SK-MEL-5 (cell line): ENCODE measurements at regions not wholly inside any gene's neighbourhood (a gene's known extent, or its start where the extent isn't known, plus 50 kb on each side); places are given as distances from the start of the nearest gene placed in this dataset.
A peak's percentile ranks its signal among the peaks of the same experiment; 100 is the strongest.

Source experiments
- DNase-seq: peaks from one replicate; pipeline ENCODE4 v3.0.0-alpha.2; 2016; ENCODE audit warnings: low read depth, low spot score
- in situ Hi-C: cut with HindIII; loops from 2 replicates; pipeline ENCODE4 v1.10.0; 2016; ENCODE audit warnings: low sequenced_read_pairs, high pct_unique_total_duplicates, low pct_unique_long_range_greater_than_20kb

DNA sequence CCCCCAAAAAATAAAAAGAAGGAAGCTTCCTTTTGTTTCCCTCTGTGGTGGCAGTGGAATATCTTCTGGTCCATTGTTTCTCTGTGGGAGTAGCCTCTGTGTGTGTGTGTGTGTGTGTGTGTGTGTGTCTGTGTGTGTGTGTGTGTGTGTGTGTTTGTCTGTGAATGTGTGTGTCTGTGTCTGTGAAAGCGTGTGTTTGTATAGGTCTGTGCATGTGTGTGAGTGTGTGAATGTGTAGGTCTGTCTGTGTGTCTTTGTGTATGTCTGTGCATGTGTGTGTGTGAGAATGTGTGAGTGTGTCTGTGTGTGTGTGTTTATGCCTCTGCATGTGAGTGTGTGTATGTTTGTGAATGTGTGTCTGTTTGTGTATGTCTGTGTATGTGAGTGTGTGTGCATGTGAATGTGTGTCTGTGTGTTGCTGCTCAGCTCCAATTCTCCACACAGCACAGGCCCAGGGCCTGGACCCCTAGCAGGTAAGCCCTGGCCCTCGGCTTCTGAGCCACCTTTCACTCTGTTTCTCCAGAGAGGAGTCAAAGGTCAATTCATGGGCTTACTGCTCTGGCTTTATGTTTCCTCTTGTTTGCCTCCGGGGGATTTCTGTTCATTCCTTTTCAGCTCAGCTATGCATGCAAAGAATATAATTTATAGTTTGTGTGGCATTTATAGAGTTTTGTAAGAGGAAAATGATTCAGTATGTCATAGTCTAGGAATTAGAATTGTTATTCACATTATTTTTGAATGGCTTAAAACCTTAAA lies 89.8 kb downstream of the UCHL1 start:
- DNase-seq, result peak; percentile 36
- in situ Hi-C loops, result no loop called here

DNA sequence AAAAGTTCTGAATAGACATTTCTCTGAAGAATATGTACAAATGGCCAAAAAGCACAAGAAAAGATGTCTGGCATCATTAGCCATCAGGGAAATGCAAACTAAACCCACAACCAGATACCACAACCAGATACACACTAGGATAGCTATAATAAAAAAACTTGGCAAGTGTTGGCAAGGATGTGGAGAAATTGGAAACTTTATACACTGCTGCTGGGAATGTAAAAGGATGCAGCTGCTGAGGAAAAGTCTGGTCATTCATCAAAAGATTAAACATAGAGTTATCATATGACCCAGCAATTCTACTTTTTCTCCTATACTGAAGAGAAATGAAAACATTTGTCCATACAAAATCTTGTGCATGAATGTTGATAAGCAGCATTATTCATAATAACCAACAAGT lies 92.3 kb downstream of the UCHL1 start:
- no peak for DNase-seq
- in situ Hi-C loops, result no loop called here

DNA sequence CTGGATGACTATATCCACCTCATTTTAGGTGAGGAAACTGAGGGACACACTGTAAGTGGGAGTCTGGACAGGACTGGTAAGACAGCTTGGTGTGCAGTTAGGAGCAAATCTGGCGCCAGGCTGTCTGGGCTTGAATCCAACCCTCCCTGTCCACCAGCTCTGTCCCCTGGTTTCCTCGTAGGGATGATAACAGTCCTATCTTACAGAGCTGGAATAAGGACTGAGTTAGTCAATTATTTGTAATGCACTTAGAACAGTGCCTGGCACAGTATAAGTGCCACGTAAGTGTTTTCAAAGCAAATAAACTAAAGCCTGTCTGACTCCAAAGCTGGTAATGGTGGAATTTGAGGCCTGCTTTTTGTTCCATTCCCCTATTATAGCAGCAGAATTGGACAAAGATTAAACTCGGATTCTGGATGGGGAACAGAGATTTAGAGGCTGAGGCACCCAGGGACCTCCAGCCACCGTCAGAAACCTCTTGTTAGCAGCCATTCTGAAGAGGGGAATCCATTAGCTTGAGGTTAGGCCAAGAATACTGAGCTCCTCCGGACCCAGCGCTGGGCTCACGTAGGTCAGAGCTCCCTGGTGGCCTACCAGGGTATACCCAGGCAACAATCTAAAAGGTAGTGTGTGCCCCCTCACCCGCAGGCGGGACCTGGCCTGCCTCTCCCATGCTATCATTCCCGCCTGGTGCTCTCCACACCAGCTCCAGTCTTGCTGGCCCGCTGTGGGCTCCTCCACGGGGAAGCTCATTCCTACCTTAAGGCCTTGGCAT lies 102.1 kb downstream of the UCHL1 start:
- in situ Hi-C loops, result no loop called here
- DNase-seq, result peak; percentile 24

DNA sequence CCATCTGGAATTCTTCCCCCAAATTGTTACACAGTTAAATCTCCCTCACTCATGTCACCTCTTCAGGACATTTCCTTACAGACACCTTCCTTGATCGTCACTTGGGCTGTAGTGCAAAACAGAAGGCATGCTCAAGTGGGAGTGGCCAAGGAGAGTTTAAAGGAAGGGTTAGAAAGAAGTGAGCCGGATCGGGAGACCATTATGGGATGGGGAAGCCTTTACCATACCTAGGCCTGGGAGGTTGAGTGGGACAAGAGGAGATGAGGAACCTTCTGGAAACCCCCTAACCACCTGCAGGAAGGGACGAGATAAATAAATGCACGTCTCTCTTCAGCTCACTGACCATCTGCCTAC lies 102.7 kb downstream of the UCHL1 start:
- in situ Hi-C loops, result no loop called here

DNA sequence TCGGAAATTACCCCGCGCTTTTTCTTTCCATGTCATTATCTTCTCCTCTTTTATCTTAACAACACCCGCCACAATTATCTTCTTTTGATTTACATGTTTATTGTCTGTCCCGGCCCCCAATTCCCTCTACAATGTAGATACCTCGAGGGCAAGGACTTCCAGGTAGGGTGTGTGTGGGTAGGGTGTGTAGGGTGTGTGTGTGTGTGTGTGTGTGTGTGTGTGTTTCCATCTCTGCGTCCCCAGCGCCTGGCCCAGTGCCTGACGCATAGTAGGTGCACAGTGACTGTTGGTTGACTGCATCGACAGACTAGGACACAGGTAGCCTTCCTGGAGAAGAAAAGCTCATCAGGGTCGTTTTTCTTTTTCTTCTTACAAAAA lies 103.1 kb downstream of the UCHL1 start:
- DNase-seq, result no peak
- in situ Hi-C loops, result no loop called here

More for the DNA sequence above, 102.7 kb downstream of the UCHL1 start:
- no peak for DNase-seq

DNA sequence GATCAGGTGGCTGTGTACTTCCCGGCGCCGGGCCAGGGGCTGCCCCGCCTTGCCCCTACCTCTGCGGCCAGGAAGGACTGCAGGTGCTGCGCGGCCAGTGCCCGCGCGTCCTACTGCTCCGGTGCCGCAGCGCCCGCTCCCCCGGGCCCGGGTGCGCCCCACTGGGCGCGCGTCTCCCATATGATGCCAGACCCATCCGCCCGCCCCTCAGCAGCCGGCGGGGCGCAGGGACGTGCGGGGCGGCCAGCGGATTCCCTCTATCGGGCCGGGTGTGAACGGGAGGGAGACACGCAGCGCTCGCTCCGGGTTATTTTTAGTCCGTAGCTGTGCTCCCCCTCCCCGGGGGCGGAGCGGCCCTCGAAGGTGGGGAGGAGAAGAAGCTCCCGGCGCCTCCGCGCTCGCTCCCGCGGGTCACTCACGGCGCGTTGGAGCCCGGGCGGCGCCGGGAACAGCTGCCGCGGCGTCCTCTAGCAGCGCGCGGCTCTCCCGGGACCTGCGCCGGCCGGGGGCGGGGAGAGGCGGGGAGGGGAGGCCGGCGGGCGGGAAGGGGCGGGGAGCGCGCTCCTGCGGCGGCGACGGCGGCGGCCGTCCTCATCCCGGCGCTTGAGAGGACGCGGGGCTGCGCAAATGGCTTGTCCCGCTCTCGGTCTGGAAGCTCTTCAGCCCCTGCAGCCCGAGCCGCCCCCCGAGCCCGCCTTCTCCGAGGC lies 103.6 kb downstream of the UCHL1 start:
- in situ Hi-C loops, result no loop called here
- peak; percentile 61 for DNase-seq

DNA sequence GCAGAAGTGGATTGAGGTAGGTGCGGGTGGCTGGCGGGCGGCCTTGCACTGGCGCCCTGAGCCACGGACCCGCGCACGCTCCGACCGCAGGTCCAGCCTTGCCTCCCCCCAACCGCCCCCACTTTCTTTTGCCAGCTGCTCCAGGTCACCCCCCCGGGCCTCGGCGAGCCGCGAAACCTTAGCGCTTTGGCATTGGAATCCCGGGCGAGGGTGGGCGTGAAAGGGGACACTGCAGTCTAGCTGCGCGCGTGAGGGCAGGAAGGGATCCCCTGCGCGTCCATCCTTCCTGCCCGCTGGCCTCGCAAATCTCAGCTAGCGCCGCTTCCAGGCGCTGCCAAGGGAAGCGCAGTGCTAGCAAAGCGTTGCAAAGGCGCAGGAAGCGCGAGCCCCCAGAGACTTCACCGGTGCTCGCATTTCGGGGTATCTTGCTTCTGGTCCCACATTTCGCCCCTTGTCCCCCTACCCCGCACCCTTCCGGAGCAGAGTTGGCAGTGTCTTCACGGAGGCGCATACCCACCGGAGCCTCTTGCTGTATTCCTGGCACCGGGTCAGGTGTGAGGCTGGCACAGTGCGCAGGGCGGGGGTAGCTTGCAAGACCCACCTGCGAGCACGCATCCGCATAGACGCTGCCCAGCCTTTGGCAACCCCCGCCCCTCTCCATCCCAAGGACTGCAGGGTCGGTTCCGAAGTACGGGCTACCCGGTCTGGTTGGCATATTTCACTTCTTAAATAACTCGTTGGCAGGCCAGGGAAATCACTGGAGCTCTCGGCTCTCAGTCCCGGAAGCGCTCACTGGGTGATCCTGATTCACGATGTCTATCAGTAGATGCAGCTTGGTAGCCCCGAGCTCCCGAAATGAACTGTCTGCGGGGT lies 104.4 kb downstream of the UCHL1 start:
- in situ Hi-C loops, result no loop called here
- DNase-seq, result peak; percentile 42

DNA sequence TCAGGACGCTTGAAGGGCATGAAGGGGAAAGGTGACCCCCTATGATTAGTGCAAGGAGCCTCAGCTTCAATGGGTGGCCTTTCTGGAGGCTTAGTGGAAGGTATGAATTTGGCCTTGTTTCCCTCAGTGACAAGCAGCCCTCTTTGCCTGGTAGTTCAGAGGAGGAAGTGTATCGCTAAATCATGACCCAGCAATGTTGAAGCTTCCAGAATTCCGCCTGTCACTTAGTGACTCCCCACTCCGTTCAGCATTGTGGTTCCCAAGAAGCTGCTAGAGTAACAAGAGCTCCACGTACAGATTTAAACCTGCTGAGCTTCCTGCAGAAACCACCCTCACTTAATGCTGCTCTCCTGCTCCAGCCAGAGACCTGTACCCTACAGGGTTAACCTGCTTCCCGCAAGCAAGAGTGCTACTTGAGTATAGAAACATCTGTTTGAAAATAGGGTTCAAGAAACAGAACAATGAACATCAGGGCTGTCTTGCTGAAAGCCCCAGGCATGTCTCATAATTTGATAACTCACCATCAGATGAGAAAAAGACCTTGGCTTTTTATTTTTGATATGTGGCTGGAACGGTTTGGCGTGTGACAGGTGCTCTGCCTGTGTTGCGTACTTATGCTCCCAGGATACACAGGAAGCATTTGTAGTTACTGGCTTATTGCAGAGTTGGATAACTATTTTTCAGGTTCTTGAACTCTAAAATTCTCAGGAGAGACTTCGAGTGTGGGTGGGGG lies 105.2 kb downstream of the UCHL1 start:
- no peak for DNase-seq
- in situ Hi-C loops, result no loop called here

DNA sequence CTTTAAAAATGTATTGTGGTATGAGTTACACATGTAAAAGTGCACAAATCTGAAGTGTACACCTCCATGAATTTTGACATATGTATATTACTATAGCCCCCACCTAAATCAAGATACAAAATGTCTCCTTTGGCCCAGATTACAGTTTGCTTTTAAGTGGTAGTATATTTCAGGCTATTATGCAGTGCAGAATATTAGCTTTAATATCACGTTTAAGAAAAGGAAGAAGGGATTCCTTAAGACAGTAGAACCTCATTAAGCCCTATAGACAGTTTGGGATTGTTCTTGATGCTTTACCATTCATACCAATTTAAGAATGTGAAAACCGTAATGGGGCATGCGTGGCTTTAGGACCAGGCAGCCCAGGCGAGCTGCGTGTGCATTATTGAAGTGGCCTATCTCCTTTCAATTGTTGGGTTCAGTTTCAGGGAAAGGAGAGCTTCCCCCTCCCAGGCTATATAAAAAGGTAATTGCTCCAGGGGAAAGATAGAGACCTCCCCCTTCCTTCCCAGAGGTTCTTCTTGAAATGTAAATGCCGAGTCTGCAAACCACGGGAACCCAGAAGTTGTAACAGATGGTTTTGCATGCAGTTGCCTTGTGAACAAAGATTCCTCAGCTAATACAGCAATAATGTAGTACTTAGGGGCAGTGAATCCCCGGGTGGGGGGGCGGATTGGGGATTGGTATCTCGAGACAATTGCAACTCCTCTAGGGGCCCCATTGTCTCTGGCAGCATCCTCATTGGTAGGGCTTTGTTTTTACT lies 106.1 kb downstream of the UCHL1 start:
- no peak for DNase-seq
- in situ Hi-C loops, result no loop called here

DNA sequence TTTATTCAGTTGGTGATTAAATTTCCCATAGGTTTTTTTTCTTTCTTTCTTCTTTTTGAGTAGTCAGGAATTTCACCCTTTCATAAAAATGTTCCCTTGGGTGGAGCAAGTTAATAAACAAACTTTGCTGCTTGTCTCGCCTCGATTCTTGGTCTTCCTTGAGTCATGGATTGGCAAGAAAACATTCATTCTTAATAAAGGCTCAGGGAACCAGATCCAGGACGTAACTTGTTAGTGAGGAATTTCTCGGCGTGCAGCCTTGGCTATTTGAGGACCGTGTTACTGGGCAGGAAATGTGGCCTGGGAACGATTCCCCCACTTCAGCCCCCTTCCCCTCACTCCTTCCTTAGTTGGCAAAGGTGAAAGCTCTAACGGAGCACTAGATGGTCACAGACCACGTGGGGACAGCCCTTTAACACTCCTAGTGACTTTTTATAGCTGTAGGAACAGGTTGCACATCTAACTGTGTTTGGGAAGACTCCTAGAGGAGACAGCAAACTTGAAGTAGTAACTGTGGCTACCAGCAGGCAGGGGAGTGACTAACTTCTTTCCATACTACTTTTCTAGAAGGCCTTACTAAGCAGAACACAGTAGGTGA lies 106.8 kb downstream of the UCHL1 start:
- in situ Hi-C loops, result no loop called here
- DNase-seq, result no peak

DNA sequence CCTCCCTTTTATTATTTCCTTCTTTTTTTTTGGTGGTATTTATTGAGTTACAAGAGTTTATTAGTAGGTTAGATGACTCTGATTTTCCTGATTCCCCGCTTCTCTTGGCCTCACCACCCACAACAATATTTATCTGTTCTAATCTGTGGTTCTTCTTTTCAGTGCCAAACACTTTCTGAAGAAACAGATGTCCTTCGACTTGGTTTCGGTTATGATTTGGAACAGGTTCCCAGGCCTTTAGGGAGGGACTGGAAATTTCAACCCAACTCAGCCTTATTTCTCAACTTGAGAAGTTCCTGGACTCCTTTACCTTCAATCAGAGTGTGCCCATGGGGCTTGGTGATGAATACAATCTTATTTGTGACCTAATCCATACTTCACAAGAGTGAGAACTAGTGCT lies 108.1 kb downstream of the UCHL1 start:
- DNase-seq, result no peak
- in situ Hi-C loops, result no loop called here

DNA sequence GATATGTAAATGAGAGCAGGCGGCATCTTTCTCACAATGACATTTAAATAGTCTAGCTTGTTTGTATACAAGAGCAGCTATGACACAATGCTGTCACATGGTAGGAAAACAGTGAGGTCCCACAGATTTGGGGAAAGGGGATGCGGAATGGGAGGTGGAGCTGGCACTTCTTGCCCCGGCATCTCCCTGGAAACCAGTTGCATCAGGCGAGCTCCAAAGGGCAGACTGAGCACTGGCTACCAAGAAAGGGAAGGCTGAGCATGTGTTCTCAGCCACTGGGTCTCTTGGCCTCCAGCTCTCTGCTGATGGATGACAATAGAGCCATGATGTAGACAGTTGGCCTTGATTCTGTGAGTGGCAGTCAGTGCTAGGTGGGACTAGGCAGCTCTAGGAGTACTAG lies 109.0 kb downstream of the UCHL1 start:
- no peak for DNase-seq
- in situ Hi-C loops, result no loop called here

DNA sequence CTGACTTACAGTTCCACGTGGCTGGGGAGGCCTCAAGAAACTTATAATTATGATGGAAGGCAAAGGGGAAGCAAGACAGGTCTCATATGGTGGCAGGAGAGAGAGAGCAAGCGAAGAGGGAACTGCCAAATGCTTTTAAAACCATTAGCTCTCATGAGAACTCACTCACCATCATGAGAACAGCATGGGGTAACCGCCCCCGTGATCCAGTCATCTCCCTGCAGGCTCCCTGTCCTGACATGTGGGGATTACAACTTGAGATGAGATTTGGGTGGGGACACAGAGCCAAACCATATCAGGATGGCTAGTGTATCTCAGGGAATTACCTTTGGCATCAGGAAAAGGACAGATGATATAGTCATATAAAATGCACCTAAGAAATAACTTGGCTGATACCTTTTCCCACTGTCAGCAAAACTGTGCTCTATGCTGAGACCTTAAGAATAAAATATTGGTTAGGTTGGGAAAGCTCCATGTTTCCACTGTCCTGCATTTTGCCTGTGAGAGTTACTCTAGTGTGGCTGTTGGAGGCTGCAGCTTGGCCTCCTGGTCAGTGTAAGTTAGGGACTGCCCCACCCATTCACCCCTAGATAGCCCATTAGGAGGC lies 110.3 kb downstream of the UCHL1 start:
- DNase-seq, result no peak
- in situ Hi-C loops, result no loop called here

DNA sequence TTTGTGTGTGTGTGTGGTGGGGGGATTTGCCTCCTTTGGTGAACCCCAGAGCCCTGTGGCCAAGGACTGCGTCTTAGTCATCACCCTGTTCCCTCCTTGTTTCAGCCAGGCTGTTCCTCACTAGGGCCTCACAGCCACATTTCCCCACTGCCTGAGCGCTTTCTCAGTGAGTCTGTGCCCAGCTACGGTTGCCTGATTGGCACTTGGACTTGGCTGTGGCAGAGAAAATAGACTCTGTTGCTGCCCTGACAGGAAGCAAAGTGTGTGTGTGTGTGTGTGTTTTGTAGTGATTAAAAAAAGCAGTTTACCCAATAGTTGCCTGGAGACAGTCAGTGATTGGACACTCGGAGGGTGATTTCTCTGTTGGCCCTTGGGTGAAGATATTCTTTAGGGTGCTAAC lies 113.0 kb downstream of the UCHL1 start:
- in situ Hi-C loops, result no loop called here
- no peak for DNase-seq

DNA sequence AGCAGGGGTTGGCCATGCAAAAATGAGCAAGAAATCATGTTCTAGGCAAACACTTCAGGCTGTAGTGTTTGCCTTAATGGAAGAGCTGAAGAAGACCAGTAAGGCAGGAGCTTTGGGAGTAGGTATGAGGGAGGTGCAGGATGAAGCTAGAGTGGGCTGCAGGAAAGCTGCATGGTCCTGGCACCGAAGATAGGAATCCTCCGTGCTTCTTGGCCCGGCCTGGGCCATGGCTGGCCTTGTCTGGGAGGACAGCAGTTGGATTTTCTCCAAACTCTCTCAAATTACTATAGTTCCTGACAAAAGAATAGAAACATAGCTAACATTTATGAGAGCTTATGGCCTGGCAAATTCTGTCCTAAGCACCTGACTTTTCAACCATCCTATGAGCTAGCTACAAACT lies 116.5 kb downstream of the UCHL1 start:
- no peak for DNase-seq
- in situ Hi-C loops, result no loop called here

DNA sequence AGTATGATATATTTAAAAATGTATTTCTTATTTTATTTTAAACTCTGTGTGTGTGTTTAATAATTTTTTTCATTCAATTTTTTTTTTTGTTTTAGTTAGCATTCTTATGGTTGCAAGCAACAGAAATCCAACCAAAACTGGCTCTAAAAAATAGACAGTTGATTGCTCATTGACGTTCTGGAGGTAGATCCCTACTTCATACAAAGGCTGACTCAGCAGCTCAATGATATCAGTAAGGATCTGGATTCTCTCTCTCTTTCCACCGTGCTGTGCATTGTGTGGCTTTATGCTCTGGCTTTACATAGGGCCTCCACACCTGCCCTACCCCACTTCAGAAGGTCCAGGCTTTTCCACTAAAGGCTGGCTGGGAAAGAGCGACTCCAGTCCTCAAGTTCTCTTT lies 117.8 kb downstream of the UCHL1 start:
- DNase-seq, result no peak
- in situ Hi-C loops, result no loop called here
